Gastroesophageal sphincter (tissue), 3 donors: ENCODE measurements at regions not wholly inside any gene's neighbourhood (a gene's known extent, or its start where the extent isn't known, plus 50 kb on each side); places are given as distances from the start of the nearest gene placed in this dataset.

ENCODE experiments used
- EP300 ChIP-seq: sonication (generic); formaldehyde crosslinking; IDR thresholded peaks from one replicate; pipeline ENCODE4 v1.6.1; 2017; ENCODE audit warnings: antibody characterized with exemption, mild to moderate bottlenecking
- POLR2A ChIP-seq, 2 donors: fragments of 450-650 bp; IDR thresholded peaks; one replicate each; pipeline ENCODE4 v1.6.1; 2017; ENCODE audit warnings: antibody characterized with exemption in 2 of 2, mild to moderate bottlenecking in 2 of 2, moderate library complexity in 1 of 2
- POLR2AphosphoS5 ChIP-seq: sonication (generic); formaldehyde crosslinking; IDR thresholded peaks from one replicate; pipeline ENCODE4 v1.6.1; 2017; ENCODE audit warnings: antibody characterized with exemption
- TF ChIP-seq, protein P1 (sequence below), 4 experiments: fragments of 200-600 bp in 2 of 4; fragments of 450-650 bp in 2 of 4; sonication (generic) in 1 of 4; IDR thresholded peaks; one replicate each; pipeline ENCODE4 v1.5.1; 2017 to 2019; ENCODE audit warnings: antibody characterized with exemption in 4 of 4, mild to moderate bottlenecking in 2 of 4, moderate library complexity in 2 of 4

- TF ChIP-seq, protein P1, sequence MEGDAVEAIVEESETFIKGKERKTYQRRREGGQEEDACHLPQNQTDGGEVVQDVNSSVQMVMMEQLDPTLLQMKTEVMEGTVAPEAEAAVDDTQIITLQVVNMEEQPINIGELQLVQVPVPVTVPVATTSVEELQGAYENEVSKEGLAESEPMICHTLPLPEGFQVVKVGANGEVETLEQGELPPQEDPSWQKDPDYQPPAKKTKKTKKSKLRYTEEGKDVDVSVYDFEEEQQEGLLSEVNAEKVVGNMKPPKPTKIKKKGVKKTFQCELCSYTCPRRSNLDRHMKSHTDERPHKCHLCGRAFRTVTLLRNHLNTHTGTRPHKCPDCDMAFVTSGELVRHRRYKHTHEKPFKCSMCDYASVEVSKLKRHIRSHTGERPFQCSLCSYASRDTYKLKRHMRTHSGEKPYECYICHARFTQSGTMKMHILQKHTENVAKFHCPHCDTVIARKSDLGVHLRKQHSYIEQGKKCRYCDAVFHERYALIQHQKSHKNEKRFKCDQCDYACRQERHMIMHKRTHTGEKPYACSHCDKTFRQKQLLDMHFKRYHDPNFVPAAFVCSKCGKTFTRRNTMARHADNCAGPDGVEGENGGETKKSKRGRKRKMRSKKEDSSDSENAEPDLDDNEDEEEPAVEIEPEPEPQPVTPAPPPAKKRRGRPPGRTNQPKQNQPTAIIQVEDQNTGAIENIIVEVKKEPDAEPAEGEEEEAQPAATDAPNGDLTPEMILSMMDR (IDR thresholded peaks at IDR 0.05) = no peak
- TF ChIP-seq POLR2A (IDR thresholded peaks at IDR 0.05) = no peak
- no peak for TF ChIP-seq POLR2AphosphoS5
- TF ChIP-seq EP300 = no peak
Observed at GRCh38 chr2:149782572-149782971, 195.0 kb upstream of the MMADHC start.
